RPMI8226 (cell line): ENCODE measurements at regions not wholly inside any gene's neighbourhood (a gene's known extent, or its start where the extent isn't known, plus 50 kb on each side); places are given as distances from the start of the nearest gene placed in this dataset.

Source experiments
- DNase-seq: peaks from one replicate; pipeline ENCODE4 v3.0.0-alpha.2; 2015

GRCh38 chr1:3954170-3955169 is 54.4 kb upstream of the C1orf174 start:
- no peak for DNase-seq

GRCh38 chr1:3955196-3955772 is 55.2 kb upstream of the C1orf174 start:
- DNase-seq, result no peak

- DNase-seq, result no peak
Observed at GRCh38 chr1:3956527-3957170, 56.6 kb upstream of the C1orf174 start.

GRCh38 chr1:3959361-3959760 is 59.3 kb upstream of the C1orf174 start:
- DNase-seq, result no peak

- DNase-seq, result no peak
Observed at GRCh38 chr1:3963554-3963953, 63.5 kb upstream of the C1orf174 start.

GRCh38 chr1:3965693-3966092 is 65.6 kb upstream of the C1orf174 start:
- no peak for DNase-seq

- DNase-seq, result peak; percentile 31
Observed at GRCh38 chr1:3968851-3969250, 68.8 kb upstream of the C1orf174 start.

GRCh38 chr1:3971981-3972380 is 71.9 kb upstream of the C1orf174 start:
- no peak for DNase-seq

- no peak for DNase-seq
Observed at GRCh38 chr1:3975903-3976630, 76.0 kb upstream of the C1orf174 start.

- no peak for DNase-seq
Observed at GRCh38 chr1:3976821-3977220, 76.7 kb upstream of the C1orf174 start.

- no peak for DNase-seq
Observed at GRCh38 chr1:3978196-3978989, 78.3 kb upstream of the C1orf174 start.

GRCh38 chr1:3978990-3979325 is 78.9 kb upstream of the C1orf174 start:
- DNase-seq, result no peak

- DNase-seq, result no peak
Observed at GRCh38 chr1:3981261-3981660, 81.2 kb upstream of the C1orf174 start.

GRCh38 chr1:3981746-3982505 is 81.9 kb upstream of the C1orf174 start:
- peak; percentile 52 for DNase-seq

GRCh38 chr1:3983181-3983580 is 83.1 kb upstream of the C1orf174 start:
- DNase-seq, result no peak

- no peak for DNase-seq
Observed at GRCh38 chr1:3984586-3984985, 84.5 kb upstream of the C1orf174 start.

GRCh38 chr1:3986686-3987218 is 86.7 kb upstream of the C1orf174 start:
- DNase-seq, result no peak

- no peak for DNase-seq
Observed at GRCh38 chr1:3987669-3988235, 87.7 kb upstream of the C1orf174 start.

GRCh38 chr1:3988431-3988830 is 88.4 kb upstream of the C1orf174 start:
- DNase-seq, result no peak

GRCh38 chr1:3989465-3989864 is 89.4 kb upstream of the C1orf174 start:
- DNase-seq, result no peak

GRCh38 chr1:3992103-3992556 is 92.1 kb upstream of the C1orf174 start:
- DNase-seq, result no peak
